ENCODE measurements at regions not wholly inside any gene's neighbourhood (a gene's known extent, or its start where the extent isn't known, plus 50 kb on each side); places are given as distances from the start of the nearest gene placed in this dataset.

GRCh38 chr1:14538335-14538734, 60.1 kb upstream of the KAZN start:
- H2BK120ac ChIP-seq (ENCODE audit: low read depth, low read length): no peak overlapping the region
- H2BK5ac ChIP-seq (ENCODE audit: low read length): no peak overlapping the region
- no peak overlapping the region for H3K27ac ChIP-seq (replicated peaks; ENCODE audit: low read length)
- no peak overlapping the region for H3K4ac ChIP-seq (ENCODE audit: low read length)
- no peak overlapping the region for H3K18ac ChIP-seq (ENCODE audit: low read length)
- no peak overlapping the region for H4K8ac ChIP-seq (ENCODE audit: low read depth, low read length)
- H3K4me3 ChIP-seq (ENCODE audit: low read length in 2 of 2): no peak overlapping the region
- H3K4me2 ChIP-seq (ENCODE audit: insufficient read depth, low read length, poor library complexity, severe bottlenecking): no peak overlapping the region
- H3K14ac ChIP-seq (ENCODE audit: low read length): no peak overlapping the region
- no peaks in the 10 kb centered on the region for H3K27me3 ChIP-seq (ENCODE audit: control insufficient read depth in 3 of 3, insufficient read depth in 3 of 3, low read depth in 1 of 3, low read length in 3 of 3)
- no peak overlapping the region for H4K91ac ChIP-seq (ENCODE audit: low read depth, low read length, poor library complexity)
- H3K9me3 ChIP-seq (replicated peaks in 1 of 2; ENCODE audit: control insufficient read depth in 2 of 2, insufficient read depth in 1 of 2, low read depth in 1 of 2, low read length in 2 of 2): peaks cover 0 to 20% of the 10 kb centered on the region in 2 donors
- no peak overlapping the region for H2AK5ac ChIP-seq (ENCODE audit: low read depth, low read length)
- WGBS, 2 donors (ENCODE audit: extremely low coverage in 2 of 2, insufficient read length in 2 of 2, insufficient replicate concordance in 1 of 2): no CpG with 5 or more reads among the region's 4 CpGs
- no peak overlapping the region for H3K9ac ChIP-seq (ENCODE audit: low read depth, low read length, poor library complexity)
- no peak overlapping the region for H2AFZ ChIP-seq (ENCODE audit: low read length)
- no peak overlapping the region for H3K23ac ChIP-seq (ENCODE audit: low read depth, low read length, poor library complexity)
- H2BK15ac ChIP-seq (ENCODE audit: low read length): no peak overlapping the region
- H2BK12ac ChIP-seq (ENCODE audit: low read length): no peak overlapping the region
- no peaks in the 10 kb centered on the region for H3K79me1 ChIP-seq (ENCODE audit: low read depth, low read length)
- H3K4me1 ChIP-seq (ENCODE audit: control insufficient read depth in 2 of 2, insufficient read depth in 1 of 2, low read depth in 1 of 2, low read length in 2 of 2): peaks cover 0 to 35% of the 10 kb centered on the region in 2 donors
- DNase-seq (ENCODE audit: low spot score): no peak
- H3K36me3 ChIP-seq (replicated peaks in 1 of 2; ENCODE audit: control insufficient read depth in 2 of 2, insufficient read depth in 2 of 2, low read length in 2 of 2): no peaks in the 10 kb centered on the region

GRCh38 chr1:14539309-14539708, 59.2 kb upstream of the KAZN start:
- Histone ChIP-seq H3K4me3 (ENCODE audit: low read length in 2 of 2) (no peak overlapping the region), H4K8ac (ENCODE audit: low read depth, low read length) (no peak overlapping the region), H3K23ac (ENCODE audit: low read depth, low read length, poor library complexity) (no peak overlapping the region), H2BK15ac (ENCODE audit: low read length) (no peak overlapping the region), H3K27me3 (ENCODE audit: control insufficient read depth in 3 of 3, insufficient read depth in 3 of 3, low read depth in 1 of 3, low read length in 3 of 3) (no peaks in the 10 kb centered on the region), H4K91ac (ENCODE audit: low read depth, low read length, poor library complexity) (no peak overlapping the region), H2BK120ac (ENCODE audit: low read depth, low read length) (no peak overlapping the region), H3K4me2 (ENCODE audit: insufficient read depth, low read length, poor library complexity, severe bottlenecking) (no peak overlapping the region), H2BK12ac (ENCODE audit: low read length) (no peak overlapping the region), H3K4me1 (ENCODE audit: control insufficient read depth in 2 of 2, insufficient read depth in 1 of 2, low read depth in 1 of 2, low read length in 2 of 2) (peaks cover 0 to 39% of the 10 kb centered on the region in 2 donors), H3K9ac (ENCODE audit: low read depth, low read length, poor library complexity) (no peak overlapping the region), H2AFZ (ENCODE audit: low read length) (no peak overlapping the region), H3K14ac (ENCODE audit: low read length) (no peak overlapping the region), H2AK5ac (ENCODE audit: low read depth, low read length) (no peak overlapping the region), H3K4ac (ENCODE audit: low read length) (no peak overlapping the region), H3K79me1 (ENCODE audit: low read depth, low read length) (no peaks in the 10 kb centered on the region), H2BK5ac (ENCODE audit: low read length) (no peak overlapping the region), H3K9me3 (replicated peaks in 1 of 2; ENCODE audit: control insufficient read depth in 2 of 2, insufficient read depth in 1 of 2, low read depth in 1 of 2, low read length in 2 of 2) (peaks cover 0 to 20% of the 10 kb centered on the region in 2 donors), H3K36me3 (replicated peaks in 1 of 2; ENCODE audit: control insufficient read depth in 2 of 2, insufficient read depth in 2 of 2, low read length in 2 of 2) (no peaks in the 10 kb centered on the region), H3K27ac (replicated peaks; ENCODE audit: low read length) (no peak overlapping the region), H3K18ac (ENCODE audit: low read length) (no peak overlapping the region)
- no peak for DNase-seq (ENCODE audit: low spot score)
- WGBS, 2 donors (ENCODE audit: extremely low coverage in 2 of 2, insufficient read length in 2 of 2, insufficient replicate concordance in 1 of 2): no CpG with 5 or more reads among the region's 3 CpGs

- H2AFZ ChIP-seq (ENCODE audit: low read length): peak overlapping the region; percentile 34
- H3K36me3 ChIP-seq (replicated peaks in 1 of 2; ENCODE audit: control insufficient read depth in 2 of 2, insufficient read depth in 2 of 2, low read length in 2 of 2): no peaks in the 10 kb centered on the region
- H3K14ac ChIP-seq (ENCODE audit: low read length): no peak overlapping the region
- peaks cover 0 to 20% of the 10 kb centered on the region in 2 donors for H3K9me3 ChIP-seq (replicated peaks in 1 of 2; ENCODE audit: control insufficient read depth in 2 of 2, insufficient read depth in 1 of 2, low read depth in 1 of 2, low read length in 2 of 2)
- H3K4me2 ChIP-seq (ENCODE audit: insufficient read depth, low read length, poor library complexity, severe bottlenecking): no peak overlapping the region
- peaks cover 0 to 39% of the 10 kb centered on the region in 2 donors for H3K4me1 ChIP-seq (ENCODE audit: control insufficient read depth in 2 of 2, insufficient read depth in 1 of 2, low read depth in 1 of 2, low read length in 2 of 2)
- no peak overlapping the region for H3K27ac ChIP-seq (replicated peaks; ENCODE audit: low read length)
- H2BK15ac ChIP-seq (ENCODE audit: low read length): no peak overlapping the region
- H3K79me1 ChIP-seq (ENCODE audit: low read depth, low read length): no peaks in the 10 kb centered on the region
- H3K4me3 ChIP-seq (ENCODE audit: low read length in 2 of 2): no peak overlapping the region
- DNase-seq (ENCODE audit: low spot score): no peak
- H2BK120ac ChIP-seq (ENCODE audit: low read depth, low read length): no peak overlapping the region
- no peak overlapping the region for H3K9ac ChIP-seq (ENCODE audit: low read depth, low read length, poor library complexity)
- H3K4ac ChIP-seq (ENCODE audit: low read length): no peak overlapping the region
- no peaks in the 10 kb centered on the region for H3K27me3 ChIP-seq (ENCODE audit: control insufficient read depth in 3 of 3, insufficient read depth in 3 of 3, low read depth in 1 of 3, low read length in 3 of 3)
- H3K18ac ChIP-seq (ENCODE audit: low read length): no peak overlapping the region
- H2BK5ac ChIP-seq (ENCODE audit: low read length): no peak overlapping the region
- H4K8ac ChIP-seq (ENCODE audit: low read depth, low read length): no peak overlapping the region
- WGBS, 2 donors (ENCODE audit: extremely low coverage in 2 of 2, insufficient read length in 2 of 2, insufficient replicate concordance in 1 of 2): no CpG with 5 or more reads among the region's 9 CpGs
- H2BK12ac ChIP-seq (ENCODE audit: low read length): no peak overlapping the region
- H4K91ac ChIP-seq (ENCODE audit: low read depth, low read length, poor library complexity): no peak overlapping the region
- no peak overlapping the region for H3K23ac ChIP-seq (ENCODE audit: low read depth, low read length, poor library complexity)
- no peak overlapping the region for H2AK5ac ChIP-seq (ENCODE audit: low read depth, low read length)
Observed at GRCh38 chr1:14539953-14540563, 58.4 kb upstream of the KAZN start.

GRCh38 chr1:14541348-14541747, 57.1 kb upstream of the KAZN start:
- H4K91ac ChIP-seq (ENCODE audit: low read depth, low read length, poor library complexity): no peak overlapping the region
- peak overlapping the region; percentile 4 for H2AFZ ChIP-seq (ENCODE audit: low read length)
- no peak overlapping the region for H3K4me3 ChIP-seq (ENCODE audit: low read length in 2 of 2)
- H3K27me3 ChIP-seq (ENCODE audit: control insufficient read depth in 3 of 3, insufficient read depth in 3 of 3, low read depth in 1 of 3, low read length in 3 of 3): no peaks in the 10 kb centered on the region
- H2BK15ac ChIP-seq (ENCODE audit: low read length): no peak overlapping the region
- peaks cover 0 to 39% of the 10 kb centered on the region in 2 donors for H3K4me1 ChIP-seq (ENCODE audit: control insufficient read depth in 2 of 2, insufficient read depth in 1 of 2, low read depth in 1 of 2, low read length in 2 of 2)
- peaks cover 0 to 22% of the 10 kb centered on the region in 2 donors for H3K9me3 ChIP-seq (replicated peaks in 1 of 2; ENCODE audit: control insufficient read depth in 2 of 2, insufficient read depth in 1 of 2, low read depth in 1 of 2, low read length in 2 of 2)
- H3K9ac ChIP-seq (ENCODE audit: low read depth, low read length, poor library complexity): no peak overlapping the region
- H2BK12ac ChIP-seq (ENCODE audit: low read length): no peak overlapping the region
- H3K36me3 ChIP-seq (replicated peaks in 1 of 2; ENCODE audit: control insufficient read depth in 2 of 2, insufficient read depth in 2 of 2, low read length in 2 of 2): no peaks in the 10 kb centered on the region
- DNase-seq (ENCODE audit: low spot score): no peak
- H3K4ac ChIP-seq (ENCODE audit: low read length): no peak overlapping the region
- H3K18ac ChIP-seq (ENCODE audit: low read length): no peak overlapping the region
- no peak overlapping the region for H4K8ac ChIP-seq (ENCODE audit: low read depth, low read length)
- no peak overlapping the region for H2BK5ac ChIP-seq (ENCODE audit: low read length)
- no peak overlapping the region for H3K23ac ChIP-seq (ENCODE audit: low read depth, low read length, poor library complexity)
- H2BK120ac ChIP-seq (ENCODE audit: low read depth, low read length): no peak overlapping the region
- no peak overlapping the region for H3K4me2 ChIP-seq (ENCODE audit: insufficient read depth, low read length, poor library complexity, severe bottlenecking)
- WGBS, 2 donors (ENCODE audit: extremely low coverage in 2 of 2, insufficient read length in 2 of 2, insufficient replicate concordance in 1 of 2): no CpG with 5 or more reads among the region's 5 CpGs
- no peak overlapping the region for H3K14ac ChIP-seq (ENCODE audit: low read length)
- H3K27ac ChIP-seq (replicated peaks; ENCODE audit: low read length): no peak overlapping the region
- no peaks in the 10 kb centered on the region for H3K79me1 ChIP-seq (ENCODE audit: low read depth, low read length)
- H2AK5ac ChIP-seq (ENCODE audit: low read depth, low read length): no peak overlapping the region
